ENCODE measurements at regions not wholly inside any gene's neighbourhood (a gene's known extent, or its start where the extent isn't known, plus 50 kb on each side); places are given as distances from the start of the nearest gene placed in this dataset.

- TF ChIP-seq, protein P1, sequence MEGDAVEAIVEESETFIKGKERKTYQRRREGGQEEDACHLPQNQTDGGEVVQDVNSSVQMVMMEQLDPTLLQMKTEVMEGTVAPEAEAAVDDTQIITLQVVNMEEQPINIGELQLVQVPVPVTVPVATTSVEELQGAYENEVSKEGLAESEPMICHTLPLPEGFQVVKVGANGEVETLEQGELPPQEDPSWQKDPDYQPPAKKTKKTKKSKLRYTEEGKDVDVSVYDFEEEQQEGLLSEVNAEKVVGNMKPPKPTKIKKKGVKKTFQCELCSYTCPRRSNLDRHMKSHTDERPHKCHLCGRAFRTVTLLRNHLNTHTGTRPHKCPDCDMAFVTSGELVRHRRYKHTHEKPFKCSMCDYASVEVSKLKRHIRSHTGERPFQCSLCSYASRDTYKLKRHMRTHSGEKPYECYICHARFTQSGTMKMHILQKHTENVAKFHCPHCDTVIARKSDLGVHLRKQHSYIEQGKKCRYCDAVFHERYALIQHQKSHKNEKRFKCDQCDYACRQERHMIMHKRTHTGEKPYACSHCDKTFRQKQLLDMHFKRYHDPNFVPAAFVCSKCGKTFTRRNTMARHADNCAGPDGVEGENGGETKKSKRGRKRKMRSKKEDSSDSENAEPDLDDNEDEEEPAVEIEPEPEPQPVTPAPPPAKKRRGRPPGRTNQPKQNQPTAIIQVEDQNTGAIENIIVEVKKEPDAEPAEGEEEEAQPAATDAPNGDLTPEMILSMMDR (IDR thresholded peaks at IDR 0.05; ENCODE audit: insufficient read depth, low read length): no peak
- TF ChIP-seq GABPA (IDR thresholded peaks at IDR 0.05; ENCODE audit: low read depth) (no peak), POLR2AphosphoS5 (IDR thresholded peaks at IDR 0.05; ENCODE audit: low read depth) (no peak), SPI1 (IDR thresholded peaks at IDR 0.05; ENCODE audit: borderline replicate concordance, low read depth) (no peak), REST (IDR thresholded peaks at IDR 0.05; ENCODE audit: insufficient replicate concordance, low read depth) (no peak)
These were observed 1279.3 kb downstream of the BRD1 start for GRCh38 chr22:48548391-48548790.

Measured in HL-60 (cell line).